Transverse colon (tissue), 4 donors: ENCODE measurements at regions not wholly inside any gene's neighbourhood (a gene's known extent, or its start where the extent isn't known, plus 50 kb on each side); places are given as distances from the start of the nearest gene placed in this dataset.

Source experiments
- DNase-seq: peaks from one replicate; pipeline ENCODE4 v3.0.0-alpha.2; 2019
- H3K27ac ChIP-seq, 4 donors: fragments of 200-600 bp; sonication (generic); 2 replicates each; pipeline ENCODE4 v1.5.1; 2016 to 2018; ENCODE audit warnings: inconsistent platforms in 4 of 4
- H3K27me3 ChIP-seq: fragments of 200-600 bp; sonication (generic); 2 replicates; pipeline ENCODE4 v1.5.1; 2017; ENCODE audit warnings: inconsistent platforms
- H3K36me3 ChIP-seq, 4 donors: fragments of 200-600 bp; sonication (generic); 2 replicates each; pipeline ENCODE4 v1.5.1; 2017 to 2019; ENCODE audit warnings: inconsistent platforms in 4 of 4
- H3K4me1 ChIP-seq, 4 donors: fragments of 200-600 bp; sonication (generic); 2 replicates each; pipeline ENCODE4 v1.5.1; 2017 to 2020; ENCODE audit warnings: inconsistent platforms in 4 of 4
- H3K4me3 ChIP-seq, 4 donors: fragments of 200-600 bp; sonication (generic); 1 replicate in 1 of 4; 2 replicates in 3 of 4; pipeline versions ENCODE4 v1.5.1 to v1.6.1; 2017 to 2019; ENCODE audit warnings: inconsistent platforms in 4 of 4
- H3K9me3 ChIP-seq, 2 donors: fragments of 200-600 bp; sonication (generic); 2 replicates each; pipeline ENCODE4 v1.5.1; 2017 to 2019; ENCODE audit warnings: inconsistent platforms in 2 of 2
- EP300 ChIP-seq: sonication (generic); formaldehyde crosslinking; IDR thresholded peaks from one replicate; pipeline ENCODE4 v1.6.1; 2017; ENCODE audit warnings: antibody characterized with exemption, low read depth
- POLR2A ChIP-seq: fragments of 450-650 bp; IDR thresholded peaks from one replicate; pipeline ENCODE4 v1.6.1; 2016; ENCODE audit warnings: antibody characterized with exemption, mild to moderate bottlenecking, moderate library complexity
- POLR2AphosphoS5 ChIP-seq, 3 donors: sonication (generic); formaldehyde crosslinking; IDR thresholded peaks; one replicate each; pipeline ENCODE4 v1.6.1; 2016; ENCODE audit warnings: antibody characterized with exemption in 3 of 3
- WGBS, 2 donors: methylation state at CpG; one replicate each; pipeline ENCODE4 v1.1.5; 2018; ENCODE audit warnings: low coverage in 1 of 2; 5-methylcytosine and 5-hydroxymethylcytosine counted together
- in situ Hi-C, 4 donors: fragments of 200-750 bp; cut with MboI; loops; one replicate each; pipeline versions ENCODE4 v1.15.0 to v1.15.1; 2017; ENCODE audit warnings: low sequenced_read_pairs in 3 of 4, low pct_ligation_motif_present in 1 of 4, low pct_unique_long_range_greater_than_20kb in 1 of 4
- intact Hi-C: fragments of 100-400 bp; cut with DNase I; formaldehyde crosslinking; loops from one replicate; pipeline ENCODE4 v1.15.1; 2023; ENCODE audit warnings: low total_unique reads
- TF ChIP-seq, protein P1 (sequence below), 5 experiments: fragments of 200-600 bp in 3 of 5; fragments of 450-650 bp in 2 of 5; sonication (generic) in 3 of 5; IDR thresholded peaks; 1 replicate in 2 of 5; 2 replicates in 3 of 5; pipeline ENCODE4 v1.5.1; 2016 to 2017; ENCODE audit warnings: antibody characterized with exemption in 5 of 5, inconsistent platforms in 3 of 5, mild to moderate bottlenecking in 2 of 5, moderate library complexity in 1 of 5

DNA sequence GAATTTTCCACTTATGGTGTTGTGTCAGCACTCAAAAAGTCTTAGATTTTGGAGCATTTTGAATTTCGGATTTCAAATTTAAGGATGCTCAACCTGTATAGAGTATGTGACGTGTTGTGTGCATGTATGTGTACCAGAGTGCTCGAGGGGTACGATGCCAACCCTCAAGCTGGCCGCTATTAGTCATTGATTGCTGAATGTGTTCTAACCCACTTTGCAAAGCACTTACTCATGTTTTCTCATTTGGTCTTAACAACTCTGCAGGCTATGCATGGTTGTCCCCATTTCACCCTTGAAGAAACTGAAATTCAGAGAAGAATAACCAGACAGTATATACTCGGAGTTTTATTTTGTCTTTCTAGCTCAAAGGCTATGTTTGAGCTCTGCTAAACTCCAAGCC, 196.4 kb upstream of the TENM4 start:
- in situ Hi-C loops (no loop called here), intact Hi-C loops (no loop called here)
- TF ChIP-seq, protein P1, sequence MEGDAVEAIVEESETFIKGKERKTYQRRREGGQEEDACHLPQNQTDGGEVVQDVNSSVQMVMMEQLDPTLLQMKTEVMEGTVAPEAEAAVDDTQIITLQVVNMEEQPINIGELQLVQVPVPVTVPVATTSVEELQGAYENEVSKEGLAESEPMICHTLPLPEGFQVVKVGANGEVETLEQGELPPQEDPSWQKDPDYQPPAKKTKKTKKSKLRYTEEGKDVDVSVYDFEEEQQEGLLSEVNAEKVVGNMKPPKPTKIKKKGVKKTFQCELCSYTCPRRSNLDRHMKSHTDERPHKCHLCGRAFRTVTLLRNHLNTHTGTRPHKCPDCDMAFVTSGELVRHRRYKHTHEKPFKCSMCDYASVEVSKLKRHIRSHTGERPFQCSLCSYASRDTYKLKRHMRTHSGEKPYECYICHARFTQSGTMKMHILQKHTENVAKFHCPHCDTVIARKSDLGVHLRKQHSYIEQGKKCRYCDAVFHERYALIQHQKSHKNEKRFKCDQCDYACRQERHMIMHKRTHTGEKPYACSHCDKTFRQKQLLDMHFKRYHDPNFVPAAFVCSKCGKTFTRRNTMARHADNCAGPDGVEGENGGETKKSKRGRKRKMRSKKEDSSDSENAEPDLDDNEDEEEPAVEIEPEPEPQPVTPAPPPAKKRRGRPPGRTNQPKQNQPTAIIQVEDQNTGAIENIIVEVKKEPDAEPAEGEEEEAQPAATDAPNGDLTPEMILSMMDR (IDR thresholded peaks at IDR 0.05) = no peak
- TF ChIP-seq POLR2AphosphoS5 (IDR thresholded peaks at IDR 0.05) = no peak
- no peak for TF ChIP-seq POLR2A
- no peak for TF ChIP-seq EP300
- Histone ChIP-seq H3K27ac (no peak overlapping the region), H3K4me3 (no peak overlapping the region), H3K9me3 (no peaks in the 10 kb centered on the region), H3K4me1 (no peaks in the 10 kb centered on the region), H3K27me3 (no peaks in the 10 kb centered on the region), H3K36me3 (no peaks in the 10 kb centered on the region)
- DNase-seq = no peak
- 77 to 91% methylated on average over 6 of the region's 6 CpGs for WGBS, 2 donors

DNA sequence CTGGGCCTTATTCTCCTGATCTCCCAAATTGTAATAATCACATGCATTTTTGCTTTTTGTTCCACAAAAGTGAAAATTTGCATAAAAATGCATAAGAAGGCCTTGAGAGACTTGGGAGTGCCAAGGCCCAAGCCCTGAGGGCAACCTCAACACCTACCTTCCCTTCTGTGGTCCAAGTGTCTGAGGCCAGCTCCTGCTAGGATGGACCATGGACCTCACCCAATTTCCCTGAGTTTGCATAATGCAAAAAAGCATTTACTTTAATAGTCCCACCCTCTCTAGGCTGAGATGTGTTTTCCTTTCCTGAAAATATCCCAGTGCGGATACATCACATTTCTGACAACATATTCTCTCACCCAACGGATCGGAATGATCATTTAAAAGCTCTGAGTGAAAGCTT, 194.1 kb upstream of the TENM4 start:
- intact Hi-C loops (no loop called here), in situ Hi-C loops (no loop called here)
- TF ChIP-seq EP300 (no peak), POLR2A (no peak), POLR2AphosphoS5 (IDR thresholded peaks at IDR 0.05) (no peak)
- TF ChIP-seq, protein P1 (IDR thresholded peaks at IDR 0.05) = no peak
- Histone ChIP-seq H3K27ac (no peak overlapping the region), H3K36me3 (no peaks in the 10 kb centered on the region), H3K4me1 (no peaks in the 10 kb centered on the region), H3K4me3 (no peak overlapping the region), H3K9me3 (no peaks in the 10 kb centered on the region), H3K27me3 (no peaks in the 10 kb centered on the region)
- no peak for DNase-seq
- WGBS, 2 donors = 95% methylated on average over 3 of the region's 3 CpGs

DNA sequence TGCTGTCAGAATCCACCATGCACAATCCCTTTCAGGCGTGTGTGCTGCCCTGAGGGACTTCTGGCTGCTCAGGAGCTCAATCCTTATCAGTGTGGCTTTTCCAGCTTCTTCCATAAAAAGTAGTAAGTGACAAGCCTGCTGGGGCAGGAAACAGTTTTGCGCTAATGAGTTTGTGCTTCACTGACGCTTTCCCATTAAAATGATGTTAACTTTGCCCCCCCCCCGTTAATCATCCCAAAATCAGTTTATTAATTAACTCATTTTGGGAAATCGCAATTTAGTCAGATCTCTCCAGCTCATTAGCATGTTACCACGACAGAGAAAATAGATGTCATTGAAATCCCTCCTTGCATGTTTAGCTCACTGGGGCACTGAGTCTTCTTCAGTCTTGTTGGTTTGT, 186.5 kb upstream of the TENM4 start:
- Histone ChIP-seq H3K4me3 (no peak overlapping the region), H3K27ac (no peak overlapping the region), H3K27me3 (no peaks in the 10 kb centered on the region), H3K36me3 (no peaks in the 10 kb centered on the region), H3K9me3 (no peaks in the 10 kb centered on the region), H3K4me1 (no peaks in the 10 kb centered on the region)
- no peak for DNase-seq
- TF ChIP-seq EP300 (no peak), POLR2A (no peak), POLR2AphosphoS5 (IDR thresholded peaks at IDR 0.05) (no peak)
- TF ChIP-seq, protein P1 (IDR thresholded peaks at IDR 0.05) = no peak
- intact Hi-C loops (no loop called here), in situ Hi-C loops (no loop called here)
- WGBS, 2 donors = 63 to 77% methylated on average over 5 to 6 of the region's 6 CpGs

DNA sequence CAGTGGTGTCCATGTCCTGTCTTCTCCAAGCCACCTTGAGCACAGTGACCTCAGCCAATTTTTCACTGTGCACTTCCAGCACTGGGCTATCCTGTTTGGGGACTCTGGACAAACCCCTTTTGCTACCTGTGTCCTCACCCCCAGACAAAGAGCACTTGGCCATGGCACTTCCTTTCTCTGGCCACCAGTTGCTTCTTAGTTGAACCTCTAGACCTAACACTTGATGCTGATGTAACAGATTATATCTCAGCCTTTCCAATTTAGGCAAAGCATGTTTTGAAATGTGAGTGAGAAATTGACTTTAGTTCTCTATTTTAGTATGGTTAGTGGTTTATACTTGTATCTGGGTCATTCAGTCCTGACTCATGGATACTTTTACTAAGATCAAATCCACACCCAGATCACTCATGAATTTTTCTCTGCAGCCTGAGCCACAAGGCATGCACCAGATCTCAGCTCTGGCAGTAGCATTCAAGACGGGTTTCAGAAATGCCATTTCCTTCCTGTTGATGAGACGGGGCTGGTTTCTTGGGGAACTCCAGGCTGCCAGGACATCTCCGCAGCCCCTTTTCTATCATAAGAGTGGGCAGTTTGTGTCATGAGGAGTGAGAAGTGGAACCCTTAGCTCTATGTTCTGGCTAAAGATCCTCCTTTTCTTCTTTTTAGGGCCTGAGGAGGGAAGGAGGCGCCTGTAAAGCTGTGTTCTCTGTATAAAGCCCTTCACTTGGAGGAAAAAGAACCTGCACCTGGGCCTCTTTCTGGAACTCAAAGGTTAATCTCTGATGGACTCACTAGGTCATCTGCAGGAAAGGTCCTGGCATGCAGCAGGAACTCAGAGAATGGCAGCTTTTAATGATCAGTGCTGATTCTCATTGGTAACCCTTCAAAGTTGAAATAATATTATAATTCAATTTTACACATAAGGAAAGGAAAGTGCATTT, 185.6 kb upstream of the TENM4 start:
- Histone ChIP-seq H3K9me3 (no peaks in the 10 kb centered on the region), H3K4me3 (no peak overlapping the region), H3K27ac (no peak overlapping the region), H3K27me3 (no peaks in the 10 kb centered on the region), H3K36me3 (no peaks in the 10 kb centered on the region), H3K4me1 (no peaks in the 10 kb centered on the region)
- in situ Hi-C loops = no loop called here
- TF ChIP-seq, protein P1 (IDR thresholded peaks at IDR 0.05) = no peak
- no peak for TF ChIP-seq EP300
- TF ChIP-seq POLR2AphosphoS5 (IDR thresholded peaks at IDR 0.05) = no peak
- TF ChIP-seq POLR2A = no peak
- intact Hi-C loops = no loop called here
- 63 to 90% methylated on average over 2 to 4 of the region's 4 CpGs for WGBS, 2 donors
- DNase-seq = no peak
